ELR (cell line): ENCODE measurements at regions not wholly inside any gene's neighbourhood (a gene's known extent, or its start where the extent isn't known, plus 50 kb on each side); places are given as distances from the start of the nearest gene placed in this dataset.
A peak's percentile ranks its signal among the peaks of the same experiment; 100 is the strongest.
"Not testable (repeated sequence)": the region's sequence is repeated elsewhere in the genome, so short reads cannot be mapped to it uniquely, and the experiment has no call there.

Experiments used
- DNase-seq: peaks from one replicate; pipeline ENCODE4 v3.0.0-alpha.2; 2015; ENCODE audit warnings: low read depth

DNA sequence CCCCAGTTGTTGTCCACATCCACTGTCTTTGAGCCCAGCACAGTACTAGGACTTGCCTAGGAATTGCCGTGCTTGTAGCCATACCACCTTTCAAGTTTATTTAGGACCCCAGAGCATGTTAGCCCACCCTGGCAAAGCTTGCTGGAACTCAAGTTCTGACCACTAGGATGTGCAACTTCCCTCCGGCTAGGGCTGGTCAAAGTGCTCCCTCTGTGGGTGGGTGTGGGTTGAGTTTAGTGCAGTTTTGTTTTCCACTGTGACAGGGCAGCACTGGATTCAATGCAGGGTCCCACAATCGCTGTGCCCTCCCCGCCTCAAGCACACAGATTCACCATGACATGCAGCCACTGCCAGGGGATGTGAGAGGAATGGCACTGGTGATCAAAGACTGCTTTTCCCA lies 96.0 kb downstream of the RASGEF1B start:
- no peak for DNase-seq

DNA sequence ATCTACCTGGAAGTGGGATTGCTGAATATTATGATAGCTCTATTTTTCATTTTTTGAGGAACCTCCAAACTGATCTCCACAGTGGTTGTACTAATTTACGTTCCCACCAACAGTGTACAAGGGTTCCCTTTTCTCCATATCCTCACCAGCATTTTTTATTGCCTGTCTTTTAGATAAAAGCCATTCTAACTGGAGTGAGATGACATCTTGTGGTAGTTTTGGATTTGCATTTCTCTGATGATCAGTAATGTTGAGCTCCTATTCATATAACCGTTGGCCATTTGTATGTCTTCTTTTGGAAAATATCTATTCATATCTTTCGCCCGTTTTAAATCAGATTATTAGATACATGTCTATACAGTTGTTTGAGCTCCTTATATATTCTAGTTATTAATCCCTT lies 101.8 kb downstream of the RASGEF1B start:
- no peak for DNase-seq

GRCh38 chr4:81366779-81367178 lies 104.9 kb downstream of the RASGEF1B start:
- DNase-seq: no peak

DNA sequence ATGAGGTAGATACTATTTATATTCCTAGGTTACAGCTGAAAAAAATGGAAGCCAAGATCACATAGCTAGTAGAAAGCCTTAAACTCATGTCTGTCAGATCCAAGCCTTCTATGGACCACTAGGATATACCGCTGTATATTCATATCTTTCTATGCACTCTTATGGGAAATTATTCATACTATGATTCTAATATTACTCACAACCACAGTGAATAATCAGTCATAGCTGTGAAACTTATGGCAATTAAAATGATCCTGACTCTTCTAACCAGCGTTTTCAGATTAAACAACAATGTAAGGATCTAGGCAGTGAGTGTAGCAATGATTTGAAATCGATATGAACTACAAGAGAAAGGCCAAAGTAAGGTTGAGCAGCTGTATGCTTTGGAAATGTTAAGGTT lies 111.0 kb downstream of the RASGEF1B start:
- DNase-seq: no peak

- DNase-seq: no peak
Measured at GRCh38 chr4:81359207-81359606, 112.5 kb downstream of the RASGEF1B start.

DNA sequence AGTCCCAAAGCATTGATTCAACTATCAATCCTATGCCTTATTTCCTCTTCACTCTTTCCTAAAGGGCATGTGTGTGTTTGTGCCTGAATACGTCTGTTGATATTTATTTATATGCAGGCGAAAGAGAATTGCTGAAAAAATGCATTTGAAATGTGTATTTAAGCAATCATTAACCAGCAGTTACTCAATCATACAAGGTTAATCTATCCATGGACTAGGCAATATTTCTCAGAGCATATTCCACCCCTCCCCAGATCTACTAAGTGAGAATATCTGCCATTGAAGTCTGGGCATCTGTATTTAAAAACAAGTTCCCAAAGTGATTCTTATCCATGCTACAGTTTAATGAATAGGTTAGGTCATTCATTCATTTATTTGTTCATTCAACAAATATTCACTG lies 113.6 kb downstream of the RASGEF1B start:
- DNase-seq: no peak

- DNase-seq: no peak
Measured at GRCh38 chr4:81356621-81357020, 115.1 kb downstream of the RASGEF1B start.

DNA sequence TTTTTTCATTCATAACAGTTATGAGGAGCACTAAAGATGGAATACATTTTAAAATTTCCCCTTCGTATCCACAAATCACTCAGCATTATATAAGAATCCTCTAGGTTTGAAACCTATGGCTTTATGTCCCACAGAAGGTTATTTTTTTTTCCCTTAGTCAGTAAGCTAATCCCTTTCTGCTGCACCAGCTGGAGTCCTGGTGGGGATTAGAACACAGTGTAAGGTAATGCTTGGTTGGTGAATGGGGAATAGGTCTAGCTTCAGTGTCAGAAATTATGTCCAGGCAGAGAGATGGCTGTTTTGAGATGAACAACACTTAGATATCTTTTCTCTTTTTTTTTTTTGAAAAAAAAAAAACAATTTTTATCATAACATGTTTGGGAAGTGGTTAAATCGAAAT lies 116.6 kb downstream of the RASGEF1B start:
- DNase-seq: no peak

DNA sequence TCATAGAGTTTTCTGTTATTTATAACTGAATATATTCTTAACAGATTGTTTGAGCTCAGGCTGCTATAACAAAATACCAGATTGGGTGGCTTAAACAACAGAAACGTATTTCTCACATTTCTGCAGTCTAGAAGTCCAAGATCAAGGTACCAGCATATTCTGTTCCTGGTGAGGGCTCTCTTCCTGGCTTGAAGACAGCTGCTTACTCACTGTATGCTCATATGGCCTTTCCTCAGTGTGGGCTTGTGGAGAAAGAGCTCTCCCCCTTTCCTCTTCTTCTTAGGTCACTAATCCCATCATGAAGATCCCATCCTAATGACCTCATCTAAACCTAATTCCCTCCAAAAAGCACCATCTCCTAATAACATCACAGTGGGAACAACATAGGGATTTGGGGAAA lies 117.8 kb downstream of the RASGEF1B start:
- DNase-seq: no peak

DNA sequence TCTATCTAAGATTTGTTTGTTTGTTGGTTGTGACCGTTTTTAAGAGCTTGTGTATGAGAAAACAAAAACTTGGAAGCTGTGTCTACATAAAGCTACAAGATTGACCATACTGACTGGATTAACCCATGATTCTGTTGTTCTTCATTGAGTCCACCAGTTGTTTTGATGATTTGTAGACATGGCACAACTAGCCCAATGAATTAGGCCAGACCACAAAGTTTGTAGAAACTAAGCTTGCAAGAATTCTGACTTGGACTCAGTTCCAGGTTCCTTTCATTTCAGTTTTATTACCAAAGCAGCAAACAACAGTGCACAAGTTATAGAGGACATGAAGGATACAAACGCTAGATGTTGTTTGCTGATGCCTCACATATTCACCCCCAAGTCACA lies 119.3 kb downstream of the RASGEF1B start:
- DNase-seq: no peak

DNA sequence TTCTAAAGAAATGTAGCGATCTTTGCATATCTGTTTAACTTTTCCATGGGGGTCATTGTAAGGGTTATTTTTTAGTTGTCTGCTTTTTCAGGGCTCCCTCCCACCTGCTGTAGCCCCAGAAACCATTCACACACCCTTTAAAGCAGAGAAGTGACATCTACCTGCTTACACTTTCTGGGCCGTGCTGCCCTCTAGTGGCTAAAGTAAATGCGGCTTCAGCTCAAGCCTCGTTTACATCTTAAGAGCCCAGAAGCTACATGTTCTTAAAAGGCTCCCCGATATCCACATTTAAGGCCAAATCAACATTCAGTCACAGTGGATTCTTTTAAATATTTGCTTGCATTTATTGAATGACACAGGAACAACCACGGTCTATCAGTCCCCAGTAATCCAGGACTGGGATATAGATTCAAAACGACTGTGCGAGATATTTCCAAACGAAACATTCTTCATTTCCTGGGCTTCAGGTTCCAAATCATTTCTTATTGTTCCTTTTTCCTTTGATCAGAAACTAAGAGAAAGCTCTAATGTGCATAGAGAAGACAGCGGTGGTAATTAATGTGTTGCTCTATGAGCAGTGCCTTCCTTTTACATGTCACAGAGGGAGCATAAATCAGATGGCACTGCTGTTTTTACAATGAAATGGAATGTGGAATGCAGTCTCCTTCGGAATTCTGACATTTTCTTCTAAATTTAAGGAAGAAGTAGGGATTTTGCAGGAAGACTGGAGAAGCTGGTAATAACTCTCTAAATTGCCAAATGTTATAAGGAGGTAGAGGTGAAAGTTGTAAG lies 119.9 kb downstream of the RASGEF1B start:
- DNase-seq: peak; percentile 57

GRCh38 chr4:81350040-81350439 lies 121.7 kb downstream of the RASGEF1B start:
- no peak for DNase-seq

- DNase-seq: no peak
Measured at GRCh38 chr4:81348778-81349094, 123.0 kb downstream of the RASGEF1B start.

DNA sequence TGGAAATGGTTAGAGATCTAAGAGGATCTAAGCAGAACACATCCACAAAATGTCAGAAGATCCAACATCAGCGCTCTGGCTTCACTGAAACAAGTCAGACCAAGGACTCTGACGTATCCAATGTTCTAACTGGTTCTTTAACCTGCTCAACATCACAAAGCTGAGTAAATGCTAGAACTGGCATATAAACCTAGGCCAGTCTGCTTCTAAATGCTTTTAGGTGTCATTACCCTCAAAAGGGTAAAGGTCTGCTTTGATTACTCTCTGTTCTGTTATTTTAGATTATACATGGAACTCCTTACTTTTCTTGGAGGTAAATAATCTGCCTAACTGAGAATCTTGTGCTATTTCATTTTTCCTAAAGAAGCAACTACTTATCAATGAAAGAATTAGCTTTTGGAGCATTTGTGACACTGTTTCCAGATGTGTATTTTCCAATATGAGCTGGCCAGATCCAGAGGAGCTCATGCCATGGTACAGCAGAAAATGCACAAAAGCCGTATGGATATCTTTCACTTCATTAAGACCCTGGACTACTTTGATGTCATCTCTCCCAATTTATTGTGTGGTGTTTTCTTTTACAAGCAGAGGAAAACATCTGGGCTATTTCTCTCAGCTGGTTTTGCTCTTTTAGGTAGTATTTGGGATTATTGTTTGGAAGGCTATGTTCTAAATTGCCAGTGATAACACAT lies 123.5 kb downstream of the RASGEF1B start:
- no peak for DNase-seq

- DNase-seq: no peak
Measured at GRCh38 chr4:81346719-81347118, 125.0 kb downstream of the RASGEF1B start.

DNA sequence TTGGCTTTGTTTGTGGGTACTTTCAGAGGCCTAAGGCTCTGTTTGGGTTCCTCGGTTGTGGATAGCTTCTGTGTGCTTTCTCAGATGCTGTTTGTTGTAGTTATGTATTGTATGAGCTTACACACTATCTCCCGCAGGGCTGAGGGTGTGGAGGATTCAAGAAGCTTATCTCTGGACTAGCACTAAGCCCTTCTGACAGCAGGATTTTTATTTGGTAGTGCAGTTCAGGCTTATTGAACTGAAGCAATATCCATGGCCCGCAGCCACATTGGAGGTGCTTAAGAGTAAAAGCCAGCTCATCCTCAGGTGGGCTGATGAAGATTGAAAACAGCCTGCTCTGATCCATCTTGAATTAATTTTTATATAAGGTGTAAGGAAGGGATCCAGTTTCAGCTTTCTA lies 128.2 kb downstream of the RASGEF1B start:
- DNase-seq: no peak

DNA sequence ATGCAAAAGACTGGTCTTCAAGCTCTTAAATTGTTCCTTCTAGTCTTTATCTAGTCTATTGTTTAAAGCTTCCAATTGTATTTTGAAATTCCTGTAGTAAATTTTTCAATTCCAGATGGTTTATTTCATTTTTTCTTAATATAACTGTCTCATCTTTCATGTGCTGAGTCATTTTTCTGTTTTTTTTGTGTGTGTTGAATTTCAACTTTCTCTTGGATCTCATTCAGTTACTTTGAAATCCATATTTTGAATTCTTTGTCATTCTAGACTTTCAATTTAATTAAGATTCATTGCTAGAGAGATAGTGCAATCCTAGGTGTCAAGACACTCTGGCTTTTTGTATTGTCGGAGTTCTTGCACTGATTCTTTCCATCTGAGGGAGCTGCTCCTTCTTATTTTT lies 128.0 kb upstream of the PRKG2 start:
- no peak for DNase-seq

- DNase-seq: no peak
Measured at GRCh38 chr4:81337211-81337610, 122.2 kb upstream of the PRKG2 start.

DNA sequence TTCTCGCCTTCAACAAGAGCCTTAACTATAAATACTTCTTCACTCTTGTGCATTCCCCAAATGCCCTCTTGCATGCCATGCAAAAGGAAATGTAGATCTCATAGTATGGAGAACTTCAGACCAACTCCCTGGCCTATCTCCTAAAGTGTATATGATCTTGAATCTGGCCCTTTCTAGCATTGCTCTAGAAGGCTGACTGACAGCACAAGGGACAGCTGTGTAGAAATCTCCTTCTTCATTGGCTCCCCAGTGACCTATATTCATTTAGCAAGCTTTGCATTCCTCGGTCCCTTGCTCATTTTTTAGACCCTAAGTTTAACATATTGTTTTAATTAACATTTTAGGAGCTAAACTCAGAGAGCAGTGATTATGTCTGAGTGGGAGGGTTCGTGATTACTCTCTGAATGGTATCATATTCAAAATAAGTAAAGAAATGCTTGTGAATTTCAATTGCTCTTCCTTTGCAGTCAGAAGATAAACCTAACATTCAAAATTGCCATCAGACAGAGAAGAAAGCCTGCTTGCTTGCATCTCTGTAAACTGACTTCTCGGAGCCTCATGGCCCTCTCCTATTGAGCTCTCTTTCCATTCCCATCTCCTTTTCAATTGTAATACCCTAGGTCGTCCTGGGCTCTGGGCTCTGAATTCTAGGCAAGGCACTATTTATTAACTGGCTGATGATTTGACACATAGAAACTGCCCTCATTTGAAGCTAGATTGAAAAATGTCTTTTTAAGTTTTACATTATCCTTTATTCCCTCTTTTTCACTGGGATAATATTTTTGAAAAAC lies 120.3 kb upstream of the PRKG2 start:
- DNase-seq: no peak

- DNase-seq: no peak
Measured at GRCh38 chr4:81330018-81330417, 115.0 kb upstream of the PRKG2 start.

DNA sequence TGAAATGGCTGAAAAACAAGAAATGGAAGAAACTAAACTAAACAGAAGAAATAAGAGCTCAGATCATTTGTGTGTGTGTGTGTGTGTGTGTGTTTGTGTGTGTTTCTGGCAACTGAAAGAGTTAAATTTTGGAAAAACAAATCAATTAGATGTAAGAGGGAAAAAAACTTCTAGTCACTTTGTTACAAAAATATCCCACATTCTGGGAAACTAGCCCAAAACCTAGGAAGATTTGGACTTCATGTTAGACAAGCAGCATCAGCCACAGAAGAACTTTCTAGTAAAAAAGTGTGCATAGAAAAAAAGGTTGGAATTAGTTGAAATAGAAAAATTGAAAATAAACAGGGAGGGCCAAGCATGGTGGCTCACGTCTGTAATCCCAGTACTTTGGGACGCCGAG lies 111.6 kb upstream of the PRKG2 start:
- DNase-seq: no peak

DNA sequence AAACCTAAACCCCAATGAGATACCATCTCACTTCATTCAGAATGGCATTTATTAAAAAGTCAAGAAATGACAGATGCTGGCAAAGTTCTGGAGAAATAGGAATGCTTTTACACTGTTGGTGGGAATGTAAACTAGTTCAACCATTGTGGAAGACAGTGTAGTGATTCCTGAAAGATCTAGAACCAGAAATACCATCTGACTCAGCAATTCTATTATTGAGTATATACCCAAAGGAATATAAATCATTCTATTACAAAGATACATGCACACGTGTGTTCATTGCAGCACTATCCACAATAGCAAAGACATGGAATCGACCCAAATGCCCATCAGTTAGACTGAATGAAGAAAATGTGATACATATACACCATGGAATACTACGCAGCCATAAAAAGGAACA lies 109.6 kb upstream of the PRKG2 start:
- DNase-seq: not testable (repeated sequence)

DNA sequence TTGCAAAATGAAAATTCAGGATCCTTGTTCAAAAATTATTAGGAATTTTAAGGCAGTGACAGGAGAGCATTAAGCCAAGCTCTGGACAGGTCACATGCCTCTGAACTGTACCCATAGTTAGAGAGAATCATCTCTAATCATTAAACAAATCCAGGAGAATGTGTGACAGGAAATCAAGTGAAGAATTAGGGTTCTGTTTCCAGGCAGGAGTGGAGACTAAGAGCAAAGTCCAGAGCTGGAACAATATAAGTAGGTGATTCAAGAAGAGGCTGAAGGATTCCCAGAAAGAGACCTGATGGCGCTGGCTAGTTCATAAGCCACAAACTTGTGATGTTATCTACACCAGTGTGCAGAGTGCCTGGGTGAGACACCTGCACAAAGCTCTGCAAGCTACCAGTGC lies 104.6 kb upstream of the PRKG2 start:
- DNase-seq: no peak
